CD4-positive, alpha-beta T cell treated with Interleukin-17A for 4 hours (primary cell): ENCODE measurements at regions not wholly inside any gene's neighbourhood (a gene's known extent, or its start where the extent isn't known, plus 50 kb on each side); places are given as distances from the start of the nearest gene placed in this dataset.

Source experiments
- DNase-seq: peaks from one replicate; pipeline ENCODE4 v3.0.0-alpha.2; 2020; ENCODE audit warnings: mixed read lengths

DNA sequence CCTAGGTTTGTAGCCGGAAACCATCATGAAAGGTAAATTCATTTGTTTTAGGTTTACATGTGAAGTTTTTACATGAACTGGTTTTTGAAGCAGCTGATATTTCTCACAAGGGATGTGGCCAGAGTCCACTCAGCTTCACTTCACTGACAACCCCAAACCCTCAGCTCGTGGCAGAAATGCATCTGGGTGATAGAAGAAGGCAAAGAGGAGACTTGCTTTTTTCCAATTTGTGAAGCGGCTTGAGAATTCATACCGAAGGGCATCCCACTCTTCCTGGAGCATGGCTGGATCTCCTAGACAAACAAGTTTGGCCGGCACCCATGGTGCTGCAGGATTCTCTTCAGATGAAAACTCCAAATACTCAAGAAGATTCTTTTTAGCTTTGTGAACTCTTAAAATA lies 392.8 kb upstream of the CNR1 start:
- DNase-seq, result no peak

- no peak for DNase-seq
Observed at GRCh38 chr6:88556663-88557062, 390.5 kb upstream of the CNR1 start.

DNA sequence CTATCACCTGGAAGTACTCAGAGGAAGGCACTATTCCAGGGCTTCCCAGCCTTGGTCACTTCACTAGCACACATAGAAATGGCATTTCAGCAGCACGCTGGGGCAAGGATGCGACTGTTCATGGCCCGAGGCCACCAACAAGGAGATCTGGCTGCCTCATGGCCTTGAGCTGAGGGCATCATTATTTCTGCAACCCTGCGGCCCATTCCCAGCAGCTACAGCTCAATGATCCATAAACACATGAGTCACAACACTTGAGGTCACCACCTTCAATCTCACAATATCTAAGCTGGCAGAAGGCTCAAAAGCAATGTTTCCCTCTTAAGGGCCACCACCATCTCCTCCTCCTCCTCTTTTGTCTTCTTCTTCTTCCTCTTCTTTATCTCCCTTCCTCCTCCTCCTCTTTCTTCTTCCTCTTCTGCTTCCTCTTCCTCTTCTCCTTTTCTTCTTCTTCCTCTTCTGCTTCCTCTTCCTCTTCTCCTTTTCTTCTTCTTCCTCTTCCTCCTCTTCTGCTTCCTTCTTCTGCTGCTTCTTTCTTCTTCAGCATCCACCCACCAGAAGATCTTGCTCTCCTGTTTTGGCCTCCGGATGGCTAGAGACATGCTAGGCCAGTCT lies 382.9 kb upstream of the CNR1 start:
- no peak for DNase-seq

DNA sequence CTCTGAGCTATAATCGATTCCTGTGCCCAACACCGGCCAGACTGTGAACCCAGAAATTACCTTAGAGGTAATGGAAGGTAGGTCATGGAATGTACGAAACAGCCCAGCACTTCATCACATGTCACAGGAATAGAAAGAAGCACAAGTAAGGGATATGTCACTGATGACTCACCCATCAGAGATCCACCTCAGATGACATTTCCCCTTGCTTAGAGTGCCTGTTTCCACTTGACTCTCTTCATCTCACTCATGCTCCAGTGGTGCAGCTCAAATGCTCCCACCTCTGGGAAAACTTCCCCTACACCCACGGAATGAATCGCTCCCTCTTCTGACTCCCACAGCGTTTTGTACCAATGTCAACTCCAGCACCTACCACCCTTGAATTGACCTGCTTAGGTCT lies 381.6 kb upstream of the CNR1 start:
- no peak for DNase-seq

GRCh38 chr6:88545991-88546390 lies 379.8 kb upstream of the CNR1 start:
- DNase-seq, result no peak

- no peak for DNase-seq
Observed at GRCh38 chr6:88544986-88545612, 379.0 kb upstream of the CNR1 start.

DNA sequence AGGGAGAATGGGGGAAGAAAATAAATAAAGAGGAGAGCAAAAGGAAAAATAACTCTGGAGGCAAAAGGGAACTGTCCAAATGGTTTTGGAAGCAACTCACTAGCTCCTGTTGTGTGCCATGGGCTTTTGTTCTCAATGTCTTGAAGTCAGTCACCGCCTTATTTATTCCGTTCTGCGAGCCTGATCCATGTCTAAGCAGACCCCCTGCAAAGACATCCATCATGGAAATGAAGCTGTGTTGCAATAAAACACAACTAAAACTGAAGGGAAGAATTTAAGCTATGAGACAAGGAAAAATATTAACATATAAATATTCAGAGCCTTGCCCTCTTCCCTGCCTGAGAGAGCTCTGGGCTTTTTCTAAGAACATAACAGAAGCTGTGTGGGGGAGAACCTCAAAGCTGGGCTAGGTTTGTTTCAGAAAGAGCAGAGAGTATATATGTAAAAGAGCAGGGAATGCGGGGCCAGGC lies 373.2 kb upstream of the CNR1 start:
- no peak for DNase-seq

GRCh38 chr6:88538840-88539239 lies 372.7 kb upstream of the CNR1 start:
- DNase-seq, result no peak

- DNase-seq, result no peak
Observed at GRCh38 chr6:88538130-88538706, 372.1 kb upstream of the CNR1 start.

GRCh38 chr6:88536071-88536625 lies 370.0 kb upstream of the CNR1 start:
- no peak for DNase-seq

GRCh38 chr6:88535306-88535705 lies 369.2 kb upstream of the CNR1 start:
- no peak for DNase-seq

- no peak for DNase-seq
Observed at GRCh38 chr6:88532241-88532860, 366.2 kb upstream of the CNR1 start.

DNA sequence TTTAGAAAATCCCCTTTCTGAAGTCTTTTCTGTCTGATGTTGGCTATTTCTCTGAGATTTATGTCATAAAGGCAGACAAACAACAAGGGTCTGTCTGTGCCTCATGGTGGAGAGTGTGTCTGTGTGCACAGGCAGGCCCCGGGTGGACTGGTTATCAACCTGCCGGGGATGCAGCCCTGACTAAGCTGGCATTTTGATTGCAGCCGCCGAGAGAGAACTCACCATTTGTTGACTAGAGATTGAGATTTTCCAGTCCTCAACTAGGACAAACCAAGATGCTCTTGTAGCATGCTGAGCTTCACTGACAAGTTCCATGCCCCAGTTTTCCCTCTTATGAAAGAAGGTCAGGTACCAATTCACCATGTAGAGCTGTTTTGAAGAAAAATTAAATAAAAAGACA lies 363.6 kb upstream of the CNR1 start:
- DNase-seq, result no peak

DNA sequence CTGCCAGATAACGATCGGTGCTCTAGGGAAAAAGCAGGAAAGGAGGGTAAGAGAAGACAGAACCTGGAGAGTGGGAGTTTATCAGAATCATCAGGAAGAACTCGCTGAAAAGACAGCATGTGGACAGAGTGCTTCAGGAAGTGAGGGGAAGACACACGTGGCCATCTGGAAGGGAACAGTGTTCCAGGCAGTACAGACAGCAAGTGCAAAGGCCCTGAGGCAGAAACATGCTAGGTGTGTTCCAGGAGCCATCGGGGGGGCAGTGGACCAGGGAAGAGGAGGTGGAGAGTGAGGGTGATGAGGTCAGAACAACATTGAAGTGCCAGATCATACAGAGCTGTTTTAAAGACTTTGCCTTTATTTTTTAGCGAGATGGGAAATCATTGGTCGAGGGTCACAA lies 354.3 kb upstream of the CNR1 start:
- DNase-seq, result no peak

DNA sequence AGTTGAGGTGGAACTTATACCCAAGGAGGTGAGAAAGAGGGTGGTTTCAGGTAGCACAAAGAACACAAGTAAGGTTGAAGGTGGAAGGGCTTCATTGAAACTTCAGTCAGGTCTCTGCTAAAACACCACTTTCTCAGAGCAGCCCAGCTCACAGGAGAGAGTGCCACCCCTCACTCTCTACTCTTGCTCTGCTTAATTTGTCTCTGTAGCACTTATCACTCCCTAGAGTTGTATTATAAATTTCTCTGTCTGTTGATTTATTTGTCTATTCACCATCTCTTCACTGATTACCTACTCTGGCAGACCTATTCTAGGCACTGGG lies 353.8 kb upstream of the CNR1 start:
- no peak for DNase-seq

GRCh38 chr6:88519301-88520016 lies 353.3 kb upstream of the CNR1 start:
- no peak for DNase-seq

- no peak for DNase-seq
Observed at GRCh38 chr6:88517737-88518136, 351.6 kb upstream of the CNR1 start.

DNA sequence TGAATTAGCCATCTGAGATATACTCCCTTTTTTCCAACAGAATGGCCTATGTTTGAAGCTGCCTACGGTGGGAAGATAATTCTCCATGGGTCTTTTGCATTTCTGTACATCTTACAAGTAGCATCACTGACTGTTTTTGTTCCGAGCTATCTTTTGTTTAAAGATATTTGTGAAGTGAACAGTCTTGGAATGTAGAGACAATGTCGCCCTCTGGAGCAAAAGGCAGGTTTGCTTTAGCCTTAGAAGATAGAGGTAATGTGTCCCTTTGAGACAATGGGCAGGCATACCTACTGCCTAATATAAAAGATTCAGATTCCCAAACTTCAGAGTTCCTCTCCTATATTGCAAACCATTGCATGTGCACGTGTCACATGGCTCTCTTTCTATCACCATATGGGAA lies 347.8 kb upstream of the CNR1 start:
- DNase-seq, result no peak

DNA sequence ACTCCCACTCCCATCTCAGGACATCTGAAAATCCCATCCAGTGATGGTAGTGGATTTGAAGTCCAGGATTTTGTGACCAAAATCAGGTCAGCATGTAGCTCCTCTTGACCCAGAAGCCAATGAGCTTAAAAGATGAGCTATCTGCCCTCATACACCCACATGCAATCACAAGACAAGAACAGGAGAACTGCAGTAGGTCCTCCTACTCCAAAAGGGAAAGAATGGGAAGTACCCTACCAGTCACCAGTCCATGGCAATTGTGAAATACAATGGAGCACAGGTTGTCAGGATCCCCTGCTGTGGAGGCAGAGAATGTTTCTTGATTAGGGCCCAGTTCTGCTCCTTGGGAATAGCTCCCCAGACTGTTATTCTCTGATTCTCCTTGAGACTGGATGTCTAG lies 347.3 kb upstream of the CNR1 start:
- no peak for DNase-seq

- no peak for DNase-seq
Observed at GRCh38 chr6:88512951-88513350, 346.8 kb upstream of the CNR1 start.

GRCh38 chr6:88502391-88502790 lies 336.2 kb upstream of the CNR1 start:
- DNase-seq, result no peak

DNA sequence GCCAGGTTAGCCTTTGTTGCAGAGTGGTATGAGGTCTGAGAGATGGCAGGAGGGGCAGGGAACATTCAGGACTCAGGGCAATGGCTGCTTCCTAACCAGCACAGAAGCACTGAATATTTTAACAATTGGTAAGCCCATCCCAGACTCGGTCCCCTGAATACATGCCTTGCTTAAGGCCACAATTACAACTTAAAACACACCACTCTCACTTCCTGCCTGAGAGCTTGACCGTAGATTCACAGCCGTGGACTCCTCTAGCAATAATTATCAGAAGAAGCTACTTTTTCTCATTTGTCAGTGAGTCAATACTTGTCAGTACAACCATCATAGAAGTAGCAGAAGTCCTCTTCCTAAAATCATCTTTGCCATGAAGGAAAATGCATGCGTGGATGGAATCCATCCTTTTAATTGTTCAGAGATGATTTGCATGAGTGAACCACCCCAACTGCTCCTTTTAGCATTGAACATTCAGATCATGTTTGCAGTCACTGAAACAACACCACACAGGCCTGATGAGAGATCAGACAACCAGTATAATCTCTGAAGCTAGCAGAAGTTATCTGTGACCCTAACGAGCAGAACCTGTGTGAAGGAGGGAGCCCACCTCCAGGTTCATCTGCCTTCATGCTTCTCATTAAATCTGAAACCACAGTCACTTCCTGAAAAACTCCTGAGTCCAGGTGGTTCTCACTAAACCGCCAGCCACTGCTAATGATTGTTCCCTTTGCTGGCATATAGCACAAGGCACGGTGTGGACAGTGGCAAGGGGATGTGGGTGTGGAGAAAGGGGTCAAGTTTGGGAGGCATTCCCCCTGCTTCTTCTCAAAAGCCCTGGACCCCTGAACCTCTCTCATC lies 333.9 kb upstream of the CNR1 start:
- no peak for DNase-seq
